IPS-18c (cell line): ENCODE measurements at regions not wholly inside any gene's neighbourhood (a gene's known extent, or its start where the extent isn't known, plus 50 kb on each side); places are given as distances from the start of the nearest gene placed in this dataset.

Experiments
- H3K4me3 ChIP-seq: 2 replicates; pipeline ENCODE4 v1.7.0; 2013; ENCODE audit warnings: low read depth, mild to moderate bottlenecking, low read length, moderate library complexity; ENCODE audit not compliant: insufficient read depth
- H3K9me3 ChIP-seq: one replicate; pipeline ENCODE4 v1.6.1; 2013; ENCODE audit warnings: mild to moderate bottlenecking, low read length, moderate library complexity; ENCODE audit not compliant: control insufficient read depth, insufficient read depth

- H3K4me3 ChIP-seq, result no peak overlapping the region
- H3K9me3 ChIP-seq, result no peaks in the 10 kb centered on the region
Observed at GRCh38 chr3:43953814-43954692, 263.3 kb downstream of the ABHD5 start.

GRCh38 chr3:43956945-43957344 lies 266.2 kb downstream of the ABHD5 start:
- Histone ChIP-seq H3K4me3 (no peak overlapping the region), H3K9me3 (no peaks in the 10 kb centered on the region)

GRCh38 chr3:43957553-43957952 lies 266.8 kb downstream of the ABHD5 start:
- Histone ChIP-seq H3K4me3 (no peak overlapping the region), H3K9me3 (no peaks in the 10 kb centered on the region)

- Histone ChIP-seq H3K4me3 (no peak overlapping the region), H3K9me3 (no peaks in the 10 kb centered on the region)
Observed at GRCh38 chr3:43958005-43958770, 267.4 kb downstream of the ABHD5 start.

- no peaks in the 10 kb centered on the region for H3K9me3 ChIP-seq
- no peak overlapping the region for H3K4me3 ChIP-seq
Observed at GRCh38 chr3:43958973-43959372, 268.2 kb downstream of the ABHD5 start.

GRCh38 chr3:43959498-43960447 lies 269.0 kb downstream of the ABHD5 start:
- H3K9me3 ChIP-seq, result no peaks in the 10 kb centered on the region
- no peak overlapping the region for H3K4me3 ChIP-seq

- H3K9me3 ChIP-seq, result no peaks in the 10 kb centered on the region
- no peak overlapping the region for H3K4me3 ChIP-seq
Observed at GRCh38 chr3:43960448-43960840, 269.7 kb downstream of the ABHD5 start.

GRCh38 chr3:43962043-43962442 lies 271.3 kb downstream of the ABHD5 start:
- no peaks in the 10 kb centered on the region for H3K9me3 ChIP-seq
- H3K4me3 ChIP-seq, result no peak overlapping the region

- Histone ChIP-seq H3K4me3 (no peak overlapping the region), H3K9me3 (no peaks in the 10 kb centered on the region)
Observed at GRCh38 chr3:43963208-43963607, 272.5 kb downstream of the ABHD5 start.

- no peaks in the 10 kb centered on the region for H3K9me3 ChIP-seq
- no peak overlapping the region for H3K4me3 ChIP-seq
Observed at GRCh38 chr3:43964640-43965039, 273.9 kb downstream of the ABHD5 start.

- Histone ChIP-seq H3K4me3 (no peak overlapping the region), H3K9me3 (no peaks in the 10 kb centered on the region)
Observed at GRCh38 chr3:43965656-43966055, 274.9 kb downstream of the ABHD5 start.

- Histone ChIP-seq H3K9me3 (no peaks in the 10 kb centered on the region), H3K4me3 (no peak overlapping the region)
Observed at GRCh38 chr3:43966126-43966525, 275.4 kb downstream of the ABHD5 start.

GRCh38 chr3:43966530-43966929 lies 275.2 kb upstream of the TOPAZ1 start:
- no peak overlapping the region for H3K4me3 ChIP-seq
- H3K9me3 ChIP-seq, result no peaks in the 10 kb centered on the region

GRCh38 chr3:43968465-43968864 lies 273.2 kb upstream of the TOPAZ1 start:
- H3K9me3 ChIP-seq, result no peaks in the 10 kb centered on the region
- no peak overlapping the region for H3K4me3 ChIP-seq

GRCh38 chr3:43969944-43970343 lies 271.7 kb upstream of the TOPAZ1 start:
- Histone ChIP-seq H3K9me3 (no peaks in the 10 kb centered on the region), H3K4me3 (no peak overlapping the region)

GRCh38 chr3:43970351-43970750 lies 271.3 kb upstream of the TOPAZ1 start:
- no peak overlapping the region for H3K4me3 ChIP-seq
- H3K9me3 ChIP-seq, result no peaks in the 10 kb centered on the region

GRCh38 chr3:43970920-43971319 lies 270.8 kb upstream of the TOPAZ1 start:
- Histone ChIP-seq H3K9me3 (no peaks in the 10 kb centered on the region), H3K4me3 (no peak overlapping the region)
